ENCODE measurements at regions not wholly inside any gene's neighbourhood (a gene's known extent, or its start where the extent isn't known, plus 50 kb on each side); places are given as distances from the start of the nearest gene placed in this dataset.

GRCh38 chr16:29230671-29231096 lies 175.8 kb downstream of the NPIPB11 start:
- no peak for TF ChIP-seq POLR2A (IDR thresholded peaks at IDR 0.05; ENCODE audit: low read length)
- no peak for TF ChIP-seq GATA1 (IDR thresholded peaks at IDR 0.05; ENCODE audit: low read depth, low read length)
